Uterus (tissue), 3 donors: ENCODE measurements at regions not wholly inside any gene's neighbourhood (a gene's known extent, or its start where the extent isn't known, plus 50 kb on each side); places are given as distances from the start of the nearest gene placed in this dataset.

Experiments used
- DNase-seq, 2 donors: peaks; one replicate each; pipeline ENCODE4 v3.0.0-alpha.2; 2019 to 2020
- H3K27ac ChIP-seq, 2 donors: fragments of 200-600 bp; sonication (generic); 1 replicate in 1 of 2; 2 replicates in 1 of 2; pipeline ENCODE4 v1.5.1; 2016 to 2018
- H3K27me3 ChIP-seq, 2 donors: fragments of 200-600 bp; sonication (generic); one replicate each; pipeline ENCODE4 v1.5.1; 2018 to 2019; ENCODE audit warnings: control low read depth in 1 of 2
- H3K36me3 ChIP-seq, 2 donors: fragments of 200-600 bp; sonication (generic); one replicate each; pipeline ENCODE4 v1.5.1; 2019; ENCODE audit warnings: control low read depth in 1 of 2
- H3K4me1 ChIP-seq, 2 donors: fragments of 200-600 bp; sonication (generic); one replicate each; pipeline ENCODE4 v1.5.1; 2018 to 2019; ENCODE audit warnings: control low read depth in 1 of 2
- H3K4me3 ChIP-seq, 2 donors: fragments of 200-600 bp; sonication (generic); 1 replicate in 1 of 2; 2 replicates in 1 of 2; pipeline ENCODE4 v1.5.1; 2018 to 2019; ENCODE audit warnings: mild to moderate bottlenecking in 1 of 2
- H3K9me3 ChIP-seq, 2 donors: fragments of 200-600 bp; sonication (generic); one replicate each; pipeline ENCODE4 v1.5.1; 2019; ENCODE audit warnings: control low read depth in 1 of 2
- POLR2A ChIP-seq, 2 donors: fragments of 450-650 bp; IDR thresholded peaks; one replicate each; pipeline ENCODE4 v1.6.1; 2016; ENCODE audit warnings: antibody characterized with exemption in 2 of 2, mild to moderate bottlenecking in 1 of 2, moderate library complexity in 1 of 2
- intact Hi-C: fragments of 100-400 bp; cut with DNase I; formaldehyde crosslinking; loops from one replicate; pipeline ENCODE4 v1.15.1; 2023; ENCODE audit warnings: low total_unique reads
- TF ChIP-seq, protein P1 (sequence below), 4 experiments: fragments of 200-600 bp in 2 of 4; fragments of 450-650 bp in 2 of 4; sonication (generic) in 2 of 4; IDR thresholded peaks; one replicate each; pipeline ENCODE4 v1.5.1; 2016 to 2019; ENCODE audit warnings: antibody characterized with exemption in 4 of 4, mild to moderate bottlenecking in 2 of 4, moderate library complexity in 1 of 4
- donor health status: DM: yes; HTN: yes; CAD: no.

DNA sequence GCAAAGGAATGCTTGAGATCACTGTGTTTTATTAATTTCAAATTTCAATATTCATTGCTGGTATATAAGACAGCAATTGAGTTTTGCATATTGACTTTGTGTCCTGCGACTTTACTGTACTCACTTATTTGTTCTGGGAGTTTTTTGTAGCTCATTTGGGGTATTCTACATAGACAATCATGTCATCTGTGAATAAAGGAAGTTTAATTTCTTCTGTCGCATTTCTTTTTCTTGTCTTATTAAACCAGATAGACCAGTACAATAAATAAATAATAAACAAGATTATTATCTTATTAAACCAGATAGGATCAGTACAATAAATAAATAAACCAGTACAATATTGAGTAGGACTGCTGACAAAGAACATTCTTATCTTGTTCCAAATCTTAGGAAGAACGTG, 448.2 kb downstream of the RPS24 start:
- H3K4me3 ChIP-seq, result no peak overlapping the region
- H3K27me3 ChIP-seq, result no peaks in the 10 kb centered on the region
- DNase-seq, result no peak
- intact Hi-C loops, result no loop called here
- no peak overlapping the region for H3K27ac ChIP-seq
- TF ChIP-seq POLR2A (IDR thresholded peaks at IDR 0.05), result no peak
- TF ChIP-seq, protein P1, sequence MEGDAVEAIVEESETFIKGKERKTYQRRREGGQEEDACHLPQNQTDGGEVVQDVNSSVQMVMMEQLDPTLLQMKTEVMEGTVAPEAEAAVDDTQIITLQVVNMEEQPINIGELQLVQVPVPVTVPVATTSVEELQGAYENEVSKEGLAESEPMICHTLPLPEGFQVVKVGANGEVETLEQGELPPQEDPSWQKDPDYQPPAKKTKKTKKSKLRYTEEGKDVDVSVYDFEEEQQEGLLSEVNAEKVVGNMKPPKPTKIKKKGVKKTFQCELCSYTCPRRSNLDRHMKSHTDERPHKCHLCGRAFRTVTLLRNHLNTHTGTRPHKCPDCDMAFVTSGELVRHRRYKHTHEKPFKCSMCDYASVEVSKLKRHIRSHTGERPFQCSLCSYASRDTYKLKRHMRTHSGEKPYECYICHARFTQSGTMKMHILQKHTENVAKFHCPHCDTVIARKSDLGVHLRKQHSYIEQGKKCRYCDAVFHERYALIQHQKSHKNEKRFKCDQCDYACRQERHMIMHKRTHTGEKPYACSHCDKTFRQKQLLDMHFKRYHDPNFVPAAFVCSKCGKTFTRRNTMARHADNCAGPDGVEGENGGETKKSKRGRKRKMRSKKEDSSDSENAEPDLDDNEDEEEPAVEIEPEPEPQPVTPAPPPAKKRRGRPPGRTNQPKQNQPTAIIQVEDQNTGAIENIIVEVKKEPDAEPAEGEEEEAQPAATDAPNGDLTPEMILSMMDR (IDR thresholded peaks at IDR 0.05), result no peak
- no peaks in the 10 kb centered on the region for H3K9me3 ChIP-seq
- no peaks in the 10 kb centered on the region for H3K36me3 ChIP-seq
- H3K4me1 ChIP-seq, result no peaks in the 10 kb centered on the region

DNA sequence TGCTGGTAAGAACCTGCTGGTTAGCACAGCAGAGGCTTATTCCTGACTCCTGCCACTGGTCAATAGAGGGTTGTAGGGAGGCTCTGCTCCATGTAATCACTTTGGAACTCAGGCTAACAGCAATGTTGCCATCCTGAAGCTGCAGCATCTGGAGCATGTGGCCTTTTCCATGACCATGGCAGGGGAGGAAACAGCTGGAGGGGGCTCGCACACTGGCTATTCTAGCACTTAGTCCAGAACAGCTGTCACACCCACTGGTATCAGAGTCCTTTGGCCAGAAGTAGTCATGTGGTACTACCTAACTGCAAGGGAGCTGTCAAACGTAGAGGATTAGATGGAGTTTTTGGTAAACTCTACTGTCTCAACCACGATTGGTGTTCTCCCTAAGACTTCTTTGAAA, 450.0 kb downstream of the RPS24 start:
- Histone ChIP-seq H3K27me3 (no peaks in the 10 kb centered on the region), H3K4me1 (no peaks in the 10 kb centered on the region), H3K9me3 (no peaks in the 10 kb centered on the region), H3K27ac (no peak overlapping the region), H3K4me3 (no peak overlapping the region), H3K36me3 (no peaks in the 10 kb centered on the region)
- intact Hi-C loops, result no loop called here
- TF ChIP-seq, protein P1 (IDR thresholded peaks at IDR 0.05), result no peak
- TF ChIP-seq POLR2A (IDR thresholded peaks at IDR 0.05), result no peak
- DNase-seq, result no peak

DNA sequence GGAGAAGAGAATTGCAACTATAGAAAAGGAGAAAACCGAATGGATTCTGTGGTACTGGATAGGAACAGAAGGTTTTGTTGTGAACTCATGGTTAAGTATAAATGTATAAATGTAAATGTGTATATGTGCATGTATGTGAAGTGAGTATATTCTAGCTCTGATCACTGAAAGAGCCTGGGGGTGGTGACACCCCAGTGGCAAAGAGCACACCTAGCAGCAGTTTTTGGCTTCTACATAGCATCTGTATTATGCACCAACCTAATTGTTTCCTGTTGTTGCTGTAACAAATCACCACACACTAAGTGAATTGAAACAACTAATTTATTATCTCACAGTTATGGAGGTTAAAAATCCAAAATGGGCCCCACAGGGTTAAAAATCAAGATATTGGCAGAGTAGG, 455.4 kb downstream of the RPS24 start:
- no peak overlapping the region for H3K4me3 ChIP-seq
- H3K36me3 ChIP-seq, result no peaks in the 10 kb centered on the region
- no peaks in the 10 kb centered on the region for H3K27me3 ChIP-seq
- no peak for DNase-seq
- H3K9me3 ChIP-seq, result no peaks in the 10 kb centered on the region
- TF ChIP-seq, protein P1 (IDR thresholded peaks at IDR 0.05), result no peak
- no peak overlapping the region for H3K27ac ChIP-seq
- intact Hi-C loops, result no loop called here
- H3K4me1 ChIP-seq, result no peaks in the 10 kb centered on the region

DNA sequence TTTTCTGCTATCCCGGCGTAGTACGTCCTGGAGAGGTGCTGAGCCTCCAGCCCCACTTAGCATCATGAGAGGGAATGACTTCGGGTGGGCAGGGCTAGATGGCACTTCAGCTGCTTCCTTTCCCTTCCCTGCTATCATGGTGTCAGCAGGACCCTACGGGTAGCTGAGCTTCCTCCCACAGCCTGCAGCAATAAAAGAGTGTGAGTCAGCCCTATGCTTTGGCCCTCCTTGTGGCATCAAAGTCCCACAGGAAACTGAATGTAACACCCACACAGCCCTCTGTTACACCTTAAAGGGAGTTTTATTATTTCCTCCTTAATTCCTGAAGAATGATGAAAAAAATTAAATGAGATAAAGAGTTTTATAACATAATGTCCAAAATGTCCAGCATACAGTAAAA, 458.1 kb downstream of the RPS24 start:
- H3K27me3 ChIP-seq, result no peaks in the 10 kb centered on the region
- no peak for DNase-seq
- no peak for TF ChIP-seq POLR2A (IDR thresholded peaks at IDR 0.05)
- TF ChIP-seq, protein P1 (IDR thresholded peaks at IDR 0.05), result no peak
- H3K9me3 ChIP-seq, result no peaks in the 10 kb centered on the region
- no peak overlapping the region for H3K4me3 ChIP-seq
- H3K27ac ChIP-seq, result no peak overlapping the region
- intact Hi-C loops, result no loop called here
- H3K4me1 ChIP-seq, result no peaks in the 10 kb centered on the region
- H3K36me3 ChIP-seq, result no peaks in the 10 kb centered on the region

DNA sequence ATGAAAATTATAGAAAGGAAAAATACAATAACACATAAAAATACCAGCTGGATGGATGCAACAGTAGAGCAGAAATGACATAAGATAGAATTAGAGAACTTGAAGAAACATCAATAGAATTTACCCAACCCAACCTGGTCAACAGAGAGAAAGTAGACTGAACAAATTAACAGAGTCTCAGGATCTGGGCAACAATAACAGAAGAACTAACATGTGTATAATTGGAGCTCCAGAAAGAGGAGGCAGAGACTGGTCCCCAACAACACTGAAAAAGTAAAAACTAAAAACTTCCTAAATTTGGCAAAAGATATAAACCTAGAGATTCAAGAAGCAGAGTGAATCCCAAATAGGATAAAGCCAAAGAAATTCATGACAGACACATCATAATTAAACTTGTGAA, 458.8 kb downstream of the RPS24 start:
- no peak for TF ChIP-seq POLR2A (IDR thresholded peaks at IDR 0.05)
- TF ChIP-seq, protein P1 (IDR thresholded peaks at IDR 0.05), result no peak
- Histone ChIP-seq H3K27me3 (no peaks in the 10 kb centered on the region), H3K27ac (no peak overlapping the region), H3K4me3 (no peak overlapping the region), H3K4me1 (no peaks in the 10 kb centered on the region), H3K36me3 (no peaks in the 10 kb centered on the region), H3K9me3 (no peaks in the 10 kb centered on the region)
- DNase-seq, result no peak
- intact Hi-C loops, result no loop called here
